Endothelial cell of umbilical vein (primary cell): ENCODE measurements at regions not wholly inside any gene's neighbourhood (a gene's known extent, or its start where the extent isn't known, plus 50 kb on each side); places are given as distances from the start of the nearest gene placed in this dataset.

ENCODE experiments used
- BruUV-seq: library from RNA; stranded (reverse); fragments of 400-500 nt; replicated peaks from 2 replicates; lab custom pipeline; 2021; lab: Mats Ljungman, UMichigan
- CTCF ChIA-PET: fragments of 300-600, 350-600 bp; sonication (Branson Sonifier 250); formaldehyde crosslinking; loops from one replicate; lab custom pipeline; 2021; ENCODE audit warnings: antibody characterized with exemption, inconsistent platforms; lab: Charles Lee
- POLR2A ChIA-PET: fragments of 300-600, 350-600 bp; sonication (Branson Sonifier 250); formaldehyde crosslinking; loops from one replicate; lab custom pipeline; 2021; ENCODE audit warnings: antibody characterized with exemption, inconsistent platforms; lab: Charles Lee
- DNase-seq: peaks from one replicate; pipeline ENCODE4 v3.0.0-alpha.2; 2011; ENCODE audit warnings: low read depth, low spot score
- FAIRE-seq: peaks from 2 replicates; lab custom pipeline; 2011; peaks lifted over from hg19 to GRCh38; lab: Jason Lieb, UNC
- H2AFZ ChIP-seq: 2 replicates; pipeline ENCODE4 v1.6.0; 2012; ENCODE audit warnings: low read depth, low read length, control low read depth, inconsistent platforms
- H3K27ac ChIP-seq: 2 replicates; pipeline ENCODE4 v1.5.1; 2011; ENCODE audit warnings: low read depth, mild to moderate bottlenecking, control low read depth, low read length, moderate library complexity; ENCODE audit not compliant: insufficient read depth
- H3K27me3 ChIP-seq, 2 experiments: 2 replicates each; pipeline versions ENCODE4 v1.6.0 to v1.6.1; 2011; ENCODE audit warnings: low read length in 2 of 2, mixed read lengths in 1 of 2; ENCODE audit not compliant: control insufficient read depth in 2 of 2, insufficient read depth in 2 of 2
- H3K36me3 ChIP-seq, 2 experiments: 2 replicates in 1 of 2; 3 replicates in 1 of 2; pipeline ENCODE4 v1.5.1; 2011; ENCODE audit warnings: low read length in 2 of 2, mild to moderate bottlenecking in 1 of 2, moderate library complexity in 1 of 2; ENCODE audit not compliant: control insufficient read depth in 2 of 2, insufficient read depth in 2 of 2; ENCODE audit errors: extremely low read depth in 1 of 2
- H3K4me1 ChIP-seq: 3 replicates; pipeline ENCODE4 v1.5.1; 2011; ENCODE audit warnings: mild to moderate bottlenecking, low read length; ENCODE audit not compliant: control insufficient read depth, insufficient read depth; ENCODE audit errors: extremely low read depth
- H3K4me2 ChIP-seq: 2 replicates; pipeline ENCODE4 v1.6.1; 2011; ENCODE audit warnings: low read length, control low read depth, mixed read lengths; ENCODE audit not compliant: insufficient read depth
- H3K4me3 ChIP-seq, 3 experiments: fragments of 200-600 bp in 1 of 3; sonication (generic), shearing (Covaris generic) in 1 of 3; replicated peaks in 1 of 3; 2 replicates each; pipeline ENCODE4 v1.5.1; 2011 to 2016; ENCODE audit warnings: control low read depth in 3 of 3, low read length in 3 of 3, mild to moderate bottlenecking in 2 of 3, inconsistent platforms in 1 of 3, low read depth in 1 of 3, moderate library complexity in 1 of 3; ENCODE audit not compliant: insufficient read depth in 1 of 3
- H3K79me2 ChIP-seq: 2 replicates; pipeline ENCODE4 v1.6.0; 2012; ENCODE audit warnings: low read length, inconsistent platforms; ENCODE audit not compliant: control insufficient read depth, insufficient read depth
- H3K9ac ChIP-seq: replicated peaks from 2 replicates; pipeline ENCODE3; 2011; ENCODE audit warnings: low read length, control low read depth; ENCODE audit not compliant: insufficient read depth; ENCODE audit errors: extremely low read depth
- H3K9me1 ChIP-seq: replicated peaks from 3 replicates; pipeline ENCODE4 v1.6.0; 2011; ENCODE audit warnings: mild to moderate bottlenecking, low read length; ENCODE audit not compliant: control insufficient read depth, insufficient read depth; ENCODE audit errors: extremely low read depth
- H3K9me3 ChIP-seq: replicated peaks from 2 replicates; pipeline ENCODE4 v1.5.1; 2012; ENCODE audit warnings: low read length, inconsistent platforms; ENCODE audit not compliant: control insufficient read depth, insufficient read depth
- H4K20me1 ChIP-seq: replicated peaks from 2 replicates; pipeline ENCODE3; 2011; ENCODE audit warnings: mild to moderate bottlenecking, low read length; ENCODE audit not compliant: control insufficient read depth, insufficient read depth; ENCODE audit errors: extremely low read depth
- CTCF ChIP-seq, 2 donors: IDR thresholded peaks; 1 replicate in 1 of 2; 2 replicates in 1 of 2; pipeline ENCODE4 v1.5.1; 2011; ENCODE audit warnings: low read length in 2 of 2, mild to moderate bottlenecking in 2 of 2, moderate library complexity in 2 of 2, control low read depth in 1 of 2, inconsistent platforms in 1 of 2, low read depth in 1 of 2; ENCODE audit not compliant: insufficient read depth in 1 of 2; ENCODE audit errors: extremely low read depth in 1 of 2
- EZH2 ChIP-seq: IDR thresholded peaks from 2 replicates; pipeline ENCODE4 v1.6.1; 2012; ENCODE audit warnings: borderline replicate concordance, low read depth, mild to moderate bottlenecking, moderate library complexity, low read length, inconsistent platforms; ENCODE audit not compliant: severe bottlenecking
- FOS ChIP-seq: IDR thresholded peaks from 2 replicates; pipeline ENCODE4 v1.6.1; 2011; ENCODE audit warnings: mild to moderate bottlenecking, low read length, moderate library complexity, borderline replicate concordance; ENCODE audit not compliant: insufficient read depth
- GATA2 ChIP-seq: IDR thresholded peaks from 2 replicates; pipeline ENCODE4 v1.7.0; 2011; ENCODE audit warnings: low read depth, mild to moderate bottlenecking, moderate library complexity, mixed read lengths, low read length; ENCODE audit not compliant: insufficient read length, insufficient read depth
- JUN ChIP-seq: IDR thresholded peaks from 2 replicates; pipeline ENCODE4 v1.6.1; 2011; ENCODE audit warnings: borderline replicate concordance, low read depth; ENCODE audit not compliant: insufficient read length, insufficient read depth
- MAX ChIP-seq: IDR thresholded peaks from 2 replicates; pipeline ENCODE4 v1.6.1; 2011; ENCODE audit not compliant: insufficient read depth, insufficient read length
- MYC ChIP-seq: IDR thresholded peaks from one replicate; pipeline ENCODE4 v1.6.1; 2011; ENCODE audit warnings: mild to moderate bottlenecking, low read depth, low read length
- POLR2A ChIP-seq: IDR thresholded peaks from 2 replicates; pipeline ENCODE4 v1.6.1; 2012; ENCODE audit warnings: low read depth, mild to moderate bottlenecking, control low read depth, low read length
- dilution Hi-C: fragments of 300-500 bp; cut with MboI; formaldehyde crosslinking; loops from one replicate; pipeline ENCODE4 v1.15.0; 2019; ENCODE audit warnings: low sequenced_read_pairs; ENCODE audit not compliant: extremely low pct_ligation_motif_present
- intact Hi-C: fragments of 100-400 bp; cut with micrococcal nuclease; formaldehyde crosslinking; loops from one replicate; pipeline ENCODE4 v1.10.0; 2022

GRCh38 chr13:40172878-40173277 lies 493.6 kb downstream of the FOXO1 start:
- ChIA-PET POLR2A (no interaction called here), CTCF (interaction anchor here (1.0 kb wide), 1 partner anchor 10 kb away, joined by 3 read pairs; no protein-coding TSS in a partner anchor)
- H3K9me3 ChIP-seq: no peaks in the 10 kb centered on the region
- H3K9me1 ChIP-seq: no peaks in the 10 kb centered on the region
- H3K4me2 ChIP-seq: no peak overlapping the region
- no peaks in the 10 kb centered on the region for H3K27me3 ChIP-seq
- H3K36me3 ChIP-seq: no peaks in the 10 kb centered on the region
- no peak overlapping the region for H2AFZ ChIP-seq
- H4K20me1 ChIP-seq: no peaks in the 10 kb centered on the region
- H3K4me1 ChIP-seq: no peaks in the 10 kb centered on the region
- dilution Hi-C loops: no loop called here
- H3K9ac ChIP-seq: no peak overlapping the region
- TF ChIP-seq EZH2 (no peak), POLR2A (no peak), MAX (no peak), JUN (no peak), FOS (no peak), MYC (no peak), CTCF (IDR thresholded peaks at IDR 0.05; ENCODE audit: extremely low read depth in 1 of 2, insufficient read depth in 1 of 2, low read depth in 1 of 2, low read length in 2 of 2) (no peak), GATA2 (no peak)
- no TSS peak for BruUV-seq
- H3K27ac ChIP-seq: no peak overlapping the region
- FAIRE-seq (no peak), DNase-seq (no peak)
- H3K79me2 ChIP-seq: no peaks in the 10 kb centered on the region
- intact Hi-C loops: no loop called here
- H3K4me3 ChIP-seq: no peak overlapping the region
